GM12864 (cell line): ENCODE measurements at regions not wholly inside any gene's neighbourhood (a gene's known extent, or its start where the extent isn't known, plus 50 kb on each side); places are given as distances from the start of the nearest gene placed in this dataset.
"Not testable (repeated sequence)": the region's sequence is repeated elsewhere in the genome, so short reads cannot be mapped to it uniquely, and the experiment has no call there.

Experiments
- DNase-seq: peaks from one replicate; pipeline ENCODE4 v3.0.0-alpha.2; 2011; ENCODE audit warnings: low read depth
- H3K4me3 ChIP-seq: 2 replicates; pipeline ENCODE4 v1.5.1; 2011; ENCODE audit warnings: mild to moderate bottlenecking, low read depth, low read length, control low read depth
- TF ChIP-seq, protein P1 (sequence below): IDR thresholded peaks from 2 replicates; pipeline ENCODE4 v1.5.1; 2011; ENCODE audit warnings: low read depth, mild to moderate bottlenecking, moderate library complexity, low read length, control low read depth, inconsistent platforms; ENCODE audit errors: missing control alignments

DNA sequence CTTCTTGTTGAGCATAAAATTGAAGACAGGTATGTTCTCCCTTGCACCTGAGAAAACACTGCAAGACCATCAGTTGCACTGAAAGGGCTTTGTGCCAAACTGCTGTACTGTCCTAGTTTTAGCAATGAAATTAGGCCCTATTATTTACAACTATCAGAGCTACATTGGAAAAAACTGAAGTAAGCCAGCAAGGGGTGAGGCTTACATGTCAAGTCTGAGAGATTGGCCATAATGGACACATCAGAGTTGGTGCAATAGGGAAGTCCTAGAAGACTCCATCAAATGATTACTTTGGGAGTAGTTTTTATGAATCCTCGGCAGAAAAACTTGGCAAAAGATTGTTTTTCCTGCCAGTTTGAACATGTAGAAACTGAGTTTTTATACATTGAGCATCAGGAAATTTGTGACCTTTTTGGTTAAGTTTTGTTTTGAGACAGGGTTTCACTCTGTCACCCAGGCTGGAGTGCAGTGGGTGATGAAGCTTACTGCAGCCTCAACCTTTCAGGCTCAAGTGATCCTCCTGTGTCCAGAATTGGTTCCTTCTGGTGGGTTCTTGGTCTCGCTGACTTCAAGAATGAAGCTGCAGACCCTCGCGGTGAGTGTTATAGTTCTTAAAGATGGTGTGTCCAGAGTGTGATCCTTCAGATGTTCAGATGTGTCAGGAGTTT lies 160.1 kb upstream of the BANK1 start:
- no peak overlapping the region for H3K4me3 ChIP-seq
- TF ChIP-seq, protein P1, sequence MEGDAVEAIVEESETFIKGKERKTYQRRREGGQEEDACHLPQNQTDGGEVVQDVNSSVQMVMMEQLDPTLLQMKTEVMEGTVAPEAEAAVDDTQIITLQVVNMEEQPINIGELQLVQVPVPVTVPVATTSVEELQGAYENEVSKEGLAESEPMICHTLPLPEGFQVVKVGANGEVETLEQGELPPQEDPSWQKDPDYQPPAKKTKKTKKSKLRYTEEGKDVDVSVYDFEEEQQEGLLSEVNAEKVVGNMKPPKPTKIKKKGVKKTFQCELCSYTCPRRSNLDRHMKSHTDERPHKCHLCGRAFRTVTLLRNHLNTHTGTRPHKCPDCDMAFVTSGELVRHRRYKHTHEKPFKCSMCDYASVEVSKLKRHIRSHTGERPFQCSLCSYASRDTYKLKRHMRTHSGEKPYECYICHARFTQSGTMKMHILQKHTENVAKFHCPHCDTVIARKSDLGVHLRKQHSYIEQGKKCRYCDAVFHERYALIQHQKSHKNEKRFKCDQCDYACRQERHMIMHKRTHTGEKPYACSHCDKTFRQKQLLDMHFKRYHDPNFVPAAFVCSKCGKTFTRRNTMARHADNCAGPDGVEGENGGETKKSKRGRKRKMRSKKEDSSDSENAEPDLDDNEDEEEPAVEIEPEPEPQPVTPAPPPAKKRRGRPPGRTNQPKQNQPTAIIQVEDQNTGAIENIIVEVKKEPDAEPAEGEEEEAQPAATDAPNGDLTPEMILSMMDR: no peak
- no peak for DNase-seq

GRCh38 chr4:101621120-101621519 lies 169.4 kb upstream of the BANK1 start:
- no peak overlapping the region for H3K4me3 ChIP-seq
- DNase-seq: no peak
- TF ChIP-seq, protein P1: no peak

DNA sequence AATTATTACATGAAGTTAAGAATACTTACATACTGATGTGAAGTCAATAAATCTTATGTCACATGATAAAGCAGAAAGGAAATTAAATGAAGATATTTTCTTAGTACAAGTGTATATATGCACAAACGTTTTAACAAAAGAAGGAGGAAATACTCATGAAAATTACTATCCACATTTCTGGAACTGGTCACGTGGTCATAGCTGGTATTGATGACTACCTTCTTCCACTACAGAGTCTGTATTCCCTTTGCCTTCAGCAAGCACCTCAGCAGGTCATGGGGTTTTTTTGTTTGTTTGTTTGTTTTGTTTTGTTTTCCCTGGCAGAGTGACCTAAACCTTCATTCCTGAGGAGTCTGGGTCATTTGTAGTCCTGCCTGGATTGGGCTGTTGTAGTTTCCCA lies 174.9 kb upstream of the BANK1 start:
- TF ChIP-seq, protein P1: no peak
- H3K4me3 ChIP-seq: no peak overlapping the region
- no peak for DNase-seq

DNA sequence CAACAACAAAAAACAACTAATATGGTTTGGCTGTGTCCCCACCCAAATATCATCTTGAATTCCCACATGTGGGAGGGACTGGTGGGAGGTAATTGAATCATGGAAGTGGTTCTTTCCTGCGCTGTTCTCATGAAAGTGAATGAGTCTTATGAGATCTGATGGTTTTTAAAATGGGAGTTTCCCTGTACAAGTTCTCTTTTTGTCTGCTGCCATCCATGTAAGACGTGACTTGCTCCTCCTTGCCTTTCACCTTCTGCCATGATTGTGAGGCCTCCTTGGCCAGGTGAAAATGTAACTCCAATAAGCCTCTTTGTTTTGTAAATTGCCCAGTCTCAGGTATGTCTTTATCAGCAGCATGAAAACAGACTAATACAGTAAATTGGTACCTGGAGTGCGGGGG lies 183.5 kb upstream of the BANK1 start:
- H3K4me3 ChIP-seq, DNase-seq: not testable (repeated sequence)

- DNase-seq: no peak
- TF ChIP-seq, protein P1: no peak
- no peak overlapping the region for H3K4me3 ChIP-seq
These were observed 185.6 kb upstream of the BANK1 start for GRCh38 chr4:101604976-101605375.

- no peak overlapping the region for H3K4me3 ChIP-seq
- TF ChIP-seq, protein P1: no peak
- DNase-seq: no peak
These were observed 190.2 kb upstream of the BANK1 start for GRCh38 chr4:101600287-101600686.

GRCh38 chr4:101599620-101600019 lies 190.9 kb upstream of the BANK1 start:
- DNase-seq: no peak
- H3K4me3 ChIP-seq: no peak overlapping the region
- TF ChIP-seq, protein P1: no peak
